Endothelial cell of umbilical vein (primary cell): ENCODE measurements at regions not wholly inside any gene's neighbourhood (a gene's known extent, or its start where the extent isn't known, plus 50 kb on each side); places are given as distances from the start of the nearest gene placed in this dataset.

Experiments used
- EZH2 ChIP-seq: IDR thresholded peaks from 2 replicates; pipeline ENCODE4 v1.6.1; 2012; ENCODE audit warnings: borderline replicate concordance, low read depth, mild to moderate bottlenecking, moderate library complexity, low read length, inconsistent platforms; ENCODE audit not compliant: severe bottlenecking
- FOS ChIP-seq: IDR thresholded peaks from 2 replicates; pipeline ENCODE4 v1.6.1; 2011; ENCODE audit warnings: mild to moderate bottlenecking, low read length, moderate library complexity, borderline replicate concordance; ENCODE audit not compliant: insufficient read depth
- GATA2 ChIP-seq: IDR thresholded peaks from 2 replicates; pipeline ENCODE4 v1.7.0; 2011; ENCODE audit warnings: low read depth, mild to moderate bottlenecking, moderate library complexity, mixed read lengths, low read length; ENCODE audit not compliant: insufficient read length, insufficient read depth
- JUN ChIP-seq: IDR thresholded peaks from 2 replicates; pipeline ENCODE4 v1.6.1; 2011; ENCODE audit warnings: borderline replicate concordance, low read depth; ENCODE audit not compliant: insufficient read length, insufficient read depth
- MAX ChIP-seq: IDR thresholded peaks from 2 replicates; pipeline ENCODE4 v1.6.1; 2011; ENCODE audit not compliant: insufficient read depth, insufficient read length
- MYC ChIP-seq: IDR thresholded peaks from one replicate; pipeline ENCODE4 v1.6.1; 2011; ENCODE audit warnings: mild to moderate bottlenecking, low read depth, low read length
- POLR2A ChIP-seq: IDR thresholded peaks from 2 replicates; pipeline ENCODE4 v1.6.1; 2012; ENCODE audit warnings: low read depth, mild to moderate bottlenecking, control low read depth, low read length
- POLR2AphosphoS5 ChIP-seq: IDR thresholded peaks from 2 replicates; pipeline ENCODE4 v1.6.1; 2012; ENCODE audit warnings: low read depth, mild to moderate bottlenecking, control low read depth, low read length, moderate library complexity; ENCODE audit not compliant: insufficient read depth
- TF ChIP-seq, protein P1 (sequence below), 2 donors: IDR thresholded peaks; 1 replicate in 1 of 2; 2 replicates in 1 of 2; pipeline ENCODE4 v1.5.1; 2011; ENCODE audit warnings: low read length in 2 of 2, mild to moderate bottlenecking in 2 of 2, moderate library complexity in 2 of 2, control low read depth in 1 of 2, inconsistent platforms in 1 of 2, low read depth in 1 of 2; ENCODE audit not compliant: insufficient read depth in 1 of 2; ENCODE audit errors: extremely low read depth in 1 of 2

GRCh38 chr3:160126761-160127160 lies 98.5 kb upstream of the C3orf80 start:
- TF ChIP-seq, protein P1, sequence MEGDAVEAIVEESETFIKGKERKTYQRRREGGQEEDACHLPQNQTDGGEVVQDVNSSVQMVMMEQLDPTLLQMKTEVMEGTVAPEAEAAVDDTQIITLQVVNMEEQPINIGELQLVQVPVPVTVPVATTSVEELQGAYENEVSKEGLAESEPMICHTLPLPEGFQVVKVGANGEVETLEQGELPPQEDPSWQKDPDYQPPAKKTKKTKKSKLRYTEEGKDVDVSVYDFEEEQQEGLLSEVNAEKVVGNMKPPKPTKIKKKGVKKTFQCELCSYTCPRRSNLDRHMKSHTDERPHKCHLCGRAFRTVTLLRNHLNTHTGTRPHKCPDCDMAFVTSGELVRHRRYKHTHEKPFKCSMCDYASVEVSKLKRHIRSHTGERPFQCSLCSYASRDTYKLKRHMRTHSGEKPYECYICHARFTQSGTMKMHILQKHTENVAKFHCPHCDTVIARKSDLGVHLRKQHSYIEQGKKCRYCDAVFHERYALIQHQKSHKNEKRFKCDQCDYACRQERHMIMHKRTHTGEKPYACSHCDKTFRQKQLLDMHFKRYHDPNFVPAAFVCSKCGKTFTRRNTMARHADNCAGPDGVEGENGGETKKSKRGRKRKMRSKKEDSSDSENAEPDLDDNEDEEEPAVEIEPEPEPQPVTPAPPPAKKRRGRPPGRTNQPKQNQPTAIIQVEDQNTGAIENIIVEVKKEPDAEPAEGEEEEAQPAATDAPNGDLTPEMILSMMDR (IDR thresholded peaks at IDR 0.05; ENCODE audit: extremely low read depth in 1 of 2, insufficient read depth in 1 of 2, low read depth in 1 of 2, low read length in 2 of 2): no peak
- TF ChIP-seq POLR2A: no peak
- no peak for TF ChIP-seq EZH2
- TF ChIP-seq MAX: no peak
- no peak for TF ChIP-seq JUN
- no peak for TF ChIP-seq POLR2AphosphoS5
- TF ChIP-seq GATA2: no peak
- no peak for TF ChIP-seq MYC
- no peak for TF ChIP-seq FOS
